ENCODE measurements at regions not wholly inside any gene's neighbourhood (a gene's known extent, or its start where the extent isn't known, plus 50 kb on each side); places are given as distances from the start of the nearest gene placed in this dataset.

- TF ChIP-seq POLR2AphosphoS5 (IDR thresholded peaks at IDR 0.05; ENCODE audit: low read depth, low read length) (no peak), REST (IDR thresholded peaks at IDR 0.05; ENCODE audit: insufficient read depth in 1 of 2, low read depth in 2 of 2, low read length in 2 of 2) (no peak), SIN3A (IDR thresholded peaks at IDR 0.05; ENCODE audit: borderline replicate concordance, insufficient read depth, low read length) (no peak), FOXP2 (optimal IDR thresholded peaks at IDR 0.05; ENCODE audit: borderline replicate concordance, extremely low read depth, extremely low read length, insufficient read depth) (no peak), TAF1 (IDR thresholded peaks at IDR 0.05; ENCODE audit: borderline replicate concordance, insufficient read depth, low read length) (no peak)
Measured at GRCh38 chr18:78427081-78427480, 552.5 kb upstream of the SALL3 start.
